ENCODE measurements at regions not wholly inside any gene's neighbourhood (a gene's known extent, or its start where the extent isn't known, plus 50 kb on each side); places are given as distances from the start of the nearest gene placed in this dataset.
"Not testable (repeated sequence)": the region's sequence is repeated elsewhere in the genome, so short reads cannot be mapped to it uniquely, and the experiment has no call there.

DNA sequence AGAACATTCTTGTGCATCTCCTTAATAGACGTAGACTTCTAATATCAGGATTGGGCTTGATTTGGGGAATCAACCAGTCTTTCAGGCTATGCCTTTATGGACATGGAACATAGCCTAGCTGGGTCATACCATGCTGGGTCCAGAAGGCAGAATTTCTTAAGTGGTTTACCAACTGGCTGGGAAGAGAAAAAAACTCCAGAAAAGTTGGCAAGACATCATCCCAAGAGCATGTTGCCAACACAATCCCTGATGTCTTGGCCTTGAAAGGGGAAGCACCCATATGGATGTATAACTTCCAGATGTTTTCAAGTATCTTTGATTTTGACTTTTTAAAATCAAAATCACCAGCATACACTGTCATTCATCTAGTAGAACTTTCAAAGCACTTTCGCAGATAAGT, 138.0 kb upstream of the FGF13 start:
- Histone ChIP-seq H3K27ac (replicated peaks) (no peak overlapping the region), H3K4me3 (replicated peaks; ENCODE audit: insufficient read depth, low read length) (no peak overlapping the region), H3K27me3 (ENCODE audit: insufficient read depth, poor library complexity, severe bottlenecking) (no peaks in the 10 kb centered on the region)
- TF ChIP-seq GABPA (IDR thresholded peaks at IDR 0.05; ENCODE audit: low read depth) (no peak), SPI1 (IDR thresholded peaks at IDR 0.05; ENCODE audit: borderline replicate concordance, low read depth) (no peak), REST (IDR thresholded peaks at IDR 0.05; ENCODE audit: insufficient replicate concordance, low read depth) (no peak), POLR2AphosphoS5 (IDR thresholded peaks at IDR 0.05; ENCODE audit: low read depth) (no peak), CTCF (IDR thresholded peaks at IDR 0.05; ENCODE audit: insufficient read depth, low read length) (no peak)
- no peak for DNase-seq (ENCODE audit: low read depth in 1 of 2, low spot score in 1 of 2)

DNA sequence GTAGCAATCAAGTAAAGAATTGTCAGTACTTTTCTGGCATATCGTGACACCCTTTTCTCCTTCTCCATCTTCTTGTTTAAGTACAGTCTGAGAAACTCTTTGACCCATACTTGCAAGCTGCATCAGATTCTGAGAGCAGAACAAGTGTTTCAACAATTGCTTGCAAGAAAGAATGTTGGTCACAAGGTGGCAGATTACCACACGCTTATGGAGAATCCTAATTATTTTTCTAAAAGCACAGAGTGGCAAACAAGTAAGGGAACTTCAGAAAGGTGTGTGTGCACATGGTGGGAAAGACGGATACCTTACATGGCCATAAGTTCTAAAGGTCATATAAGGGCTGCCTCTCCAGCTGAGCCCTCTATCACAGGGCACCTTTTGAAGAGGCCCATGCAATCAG, 136.4 kb upstream of the FGF13 start:
- TF ChIP-seq POLR2AphosphoS5 (IDR thresholded peaks at IDR 0.05; ENCODE audit: low read depth) (no peak), CTCF (IDR thresholded peaks at IDR 0.05; ENCODE audit: insufficient read depth, low read length) (no peak), SPI1 (IDR thresholded peaks at IDR 0.05; ENCODE audit: borderline replicate concordance, low read depth) (no peak), REST (IDR thresholded peaks at IDR 0.05; ENCODE audit: insufficient replicate concordance, low read depth) (no peak), GABPA (IDR thresholded peaks at IDR 0.05; ENCODE audit: low read depth) (no peak)
- H3K27ac ChIP-seq (replicated peaks): no peak overlapping the region
- H3K27me3 ChIP-seq (ENCODE audit: insufficient read depth, poor library complexity, severe bottlenecking): no peaks in the 10 kb centered on the region
- DNase-seq (ENCODE audit: low read depth in 1 of 2, low spot score in 1 of 2): no peak
- H3K4me3 ChIP-seq (replicated peaks; ENCODE audit: insufficient read depth, low read length): no peak overlapping the region

GRCh38 chrX:138845786-138846185, 134.3 kb upstream of the FGF13 start:
- no peaks in the 10 kb centered on the region for H3K27me3 ChIP-seq (ENCODE audit: insufficient read depth, poor library complexity, severe bottlenecking)
- no peak overlapping the region for H3K4me3 ChIP-seq (replicated peaks; ENCODE audit: insufficient read depth, low read length)
- TF ChIP-seq REST (IDR thresholded peaks at IDR 0.05; ENCODE audit: insufficient replicate concordance, low read depth) (no peak), POLR2AphosphoS5 (IDR thresholded peaks at IDR 0.05; ENCODE audit: low read depth) (no peak), GABPA (IDR thresholded peaks at IDR 0.05; ENCODE audit: low read depth) (no peak), CTCF (IDR thresholded peaks at IDR 0.05; ENCODE audit: insufficient read depth, low read length) (no peak), SPI1 (IDR thresholded peaks at IDR 0.05; ENCODE audit: borderline replicate concordance, low read depth) (no peak)
- no peak overlapping the region for H3K27ac ChIP-seq (replicated peaks)
- DNase-seq (ENCODE audit: low read depth in 1 of 2, low spot score in 1 of 2): no peak

DNA sequence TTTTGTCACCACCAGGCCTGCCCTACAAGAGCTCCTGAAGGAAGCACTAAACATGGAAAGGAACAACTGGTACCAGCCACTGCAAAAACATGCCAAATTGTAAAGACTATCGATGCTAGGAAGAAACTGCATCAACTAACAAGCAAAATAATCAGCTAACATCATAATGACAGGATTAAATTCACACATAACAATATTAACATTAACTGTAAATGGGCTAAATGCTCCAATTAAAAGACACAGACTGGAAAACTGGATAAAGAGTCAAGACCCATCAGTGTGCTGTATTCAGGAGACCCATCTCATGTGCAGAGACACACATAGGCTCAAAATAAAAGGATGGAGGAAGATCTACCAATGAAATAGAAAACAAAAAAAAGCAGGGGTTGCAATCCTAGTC, 95.9 kb upstream of the FGF13 start:
- H3K27ac ChIP-seq (replicated peaks); DNase-seq (ENCODE audit: low read depth in 1 of 2, low spot score in 1 of 2); H3K27me3 ChIP-seq (ENCODE audit: insufficient read depth, poor library complexity, severe bottlenecking); H3K4me3 ChIP-seq (replicated peaks; ENCODE audit: insufficient read depth, low read length): not testable (repeated sequence)

Data from HL-60 (cell line).